Esophagus muscularis mucosa (tissue), 3 donors: ENCODE measurements at regions not wholly inside any gene's neighbourhood (a gene's known extent, or its start where the extent isn't known, plus 50 kb on each side); places are given as distances from the start of the nearest gene placed in this dataset.

Source experiments
- POLR2A ChIP-seq: fragments of 450-650 bp; IDR thresholded peaks from one replicate; pipeline ENCODE4 v1.6.1; 2017; ENCODE audit warnings: antibody characterized with exemption, moderate library complexity, mild to moderate bottlenecking, low read depth
- TF ChIP-seq, protein P1 (sequence below), 3 experiments: fragments of 200-600 bp in 2 of 3; fragments of 450-650 bp in 1 of 3; sonication (generic) in 2 of 3; IDR thresholded peaks; one replicate each; pipeline ENCODE4 v1.5.1; 2017 to 2019; ENCODE audit warnings: antibody characterized with exemption in 3 of 3, mild to moderate bottlenecking in 2 of 3, moderate library complexity in 1 of 3

DNA sequence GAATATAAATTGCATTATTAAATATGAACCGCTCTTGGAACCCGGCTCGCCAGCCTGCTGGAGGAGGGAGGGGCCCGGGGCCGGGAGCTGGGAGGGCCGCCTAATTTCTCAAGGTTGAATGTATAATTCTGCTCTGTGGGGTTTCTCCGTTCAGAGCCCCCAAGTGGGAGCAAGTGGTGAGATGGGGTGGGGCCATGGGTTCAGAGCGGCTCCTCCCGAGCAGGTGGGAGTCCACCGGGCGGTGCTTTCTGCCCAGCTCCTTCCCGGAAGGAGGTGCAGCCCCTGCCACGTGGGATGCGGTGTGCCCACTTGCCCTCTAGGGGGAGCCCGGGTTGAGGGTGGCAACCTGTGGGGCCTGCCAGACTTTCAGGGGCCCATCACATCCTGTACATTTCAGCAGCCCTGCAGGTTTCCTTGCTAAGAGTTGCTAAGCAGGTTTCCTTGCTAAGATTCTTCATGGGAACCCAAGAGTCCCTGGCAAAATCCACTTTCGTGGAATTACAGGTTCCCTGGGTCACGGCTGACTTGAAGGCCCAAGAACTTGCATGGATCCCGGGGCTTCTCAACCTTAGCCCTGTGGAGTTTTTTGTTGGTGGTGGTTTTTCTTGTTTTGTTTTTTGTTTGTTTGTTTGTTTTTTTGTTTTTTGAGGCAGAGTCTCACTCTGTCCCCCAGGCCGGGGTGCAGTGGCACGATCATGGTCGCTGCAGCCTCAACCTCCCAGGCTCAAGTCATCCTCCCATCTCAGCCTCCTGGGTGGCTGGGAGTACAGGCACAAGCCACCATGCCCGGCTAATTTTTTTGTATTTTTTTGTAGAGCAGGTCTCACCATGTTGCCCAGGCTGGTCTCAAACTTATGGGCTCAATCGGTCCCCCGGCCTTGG, 196.7 kb upstream of the GSE1 start:
- TF ChIP-seq POLR2A = no peak
- TF ChIP-seq, protein P1, sequence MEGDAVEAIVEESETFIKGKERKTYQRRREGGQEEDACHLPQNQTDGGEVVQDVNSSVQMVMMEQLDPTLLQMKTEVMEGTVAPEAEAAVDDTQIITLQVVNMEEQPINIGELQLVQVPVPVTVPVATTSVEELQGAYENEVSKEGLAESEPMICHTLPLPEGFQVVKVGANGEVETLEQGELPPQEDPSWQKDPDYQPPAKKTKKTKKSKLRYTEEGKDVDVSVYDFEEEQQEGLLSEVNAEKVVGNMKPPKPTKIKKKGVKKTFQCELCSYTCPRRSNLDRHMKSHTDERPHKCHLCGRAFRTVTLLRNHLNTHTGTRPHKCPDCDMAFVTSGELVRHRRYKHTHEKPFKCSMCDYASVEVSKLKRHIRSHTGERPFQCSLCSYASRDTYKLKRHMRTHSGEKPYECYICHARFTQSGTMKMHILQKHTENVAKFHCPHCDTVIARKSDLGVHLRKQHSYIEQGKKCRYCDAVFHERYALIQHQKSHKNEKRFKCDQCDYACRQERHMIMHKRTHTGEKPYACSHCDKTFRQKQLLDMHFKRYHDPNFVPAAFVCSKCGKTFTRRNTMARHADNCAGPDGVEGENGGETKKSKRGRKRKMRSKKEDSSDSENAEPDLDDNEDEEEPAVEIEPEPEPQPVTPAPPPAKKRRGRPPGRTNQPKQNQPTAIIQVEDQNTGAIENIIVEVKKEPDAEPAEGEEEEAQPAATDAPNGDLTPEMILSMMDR (IDR thresholded peaks at IDR 0.05) = peak; percentile 57 to 82 (median 67)
